HG02885 (cell line): ENCODE measurements at regions not wholly inside any gene's neighbourhood (a gene's known extent, or its start where the extent isn't known, plus 50 kb on each side); places are given as distances from the start of the nearest gene placed in this dataset.
"Not testable (repeated sequence)": the region's sequence is repeated elsewhere in the genome, so short reads cannot be mapped to it uniquely, and the experiment has no call there.

Experiments
- ATAC-seq: cut with Tn5 transposase; IDR thresholded peaks from one replicate; pipeline ENCODE4 v1.9.1; 2021; ENCODE audit warnings: mild to moderate bottlenecking; ENCODE audit not compliant: unreplicated experiment, poor library complexity

- ATAC-seq, result peak; percentile 42
Observed at GRCh38 chr10:6838118-6838517, 258.0 kb upstream of the PRKCQ start.

- no peak for ATAC-seq
Observed at GRCh38 chr10:6833458-6834011, 253.5 kb upstream of the PRKCQ start.

- not testable (repeated sequence) for ATAC-seq
Observed at GRCh38 chr10:6830981-6831380, 250.9 kb upstream of the PRKCQ start.

- not testable (repeated sequence) for ATAC-seq
Observed at GRCh38 chr10:6824793-6825192, 244.7 kb upstream of the PRKCQ start.

- ATAC-seq, result no peak
Observed at GRCh38 chr10:6823770-6824169, 243.7 kb upstream of the PRKCQ start.

- ATAC-seq, result no peak
Observed at GRCh38 chr10:6819301-6819700, 239.2 kb upstream of the PRKCQ start.

GRCh38 chr10:6817770-6818169, 237.7 kb upstream of the PRKCQ start:
- no peak for ATAC-seq

GRCh38 chr10:6815346-6815745, 235.3 kb upstream of the PRKCQ start:
- ATAC-seq, result no peak

GRCh38 chr10:6813856-6814255, 233.8 kb upstream of the PRKCQ start:
- ATAC-seq, result no peak

GRCh38 chr10:6813306-6813705, 233.2 kb upstream of the PRKCQ start:
- ATAC-seq, result no peak

GRCh38 chr10:6811153-6811552, 231.1 kb upstream of the PRKCQ start:
- no peak for ATAC-seq

GRCh38 chr10:6803427-6803783, 223.3 kb upstream of the PRKCQ start:
- ATAC-seq, result no peak

- ATAC-seq, result no peak
Observed at GRCh38 chr10:6802759-6803426, 222.8 kb upstream of the PRKCQ start.

GRCh38 chr10:6796231-6796630, 216.2 kb upstream of the PRKCQ start:
- ATAC-seq, result no peak

- no peak for ATAC-seq
Observed at GRCh38 chr10:6795541-6795940, 215.5 kb upstream of the PRKCQ start.

- ATAC-seq, result not testable (repeated sequence)
Observed at GRCh38 chr10:6794841-6795240, 214.8 kb upstream of the PRKCQ start.

- no peak for ATAC-seq
Observed at GRCh38 chr10:6794441-6794840, 214.4 kb upstream of the PRKCQ start.

- ATAC-seq, result no peak
Observed at GRCh38 chr10:6788731-6789130, 208.7 kb upstream of the PRKCQ start.

- no peak for ATAC-seq
Observed at GRCh38 chr10:6788231-6788630, 208.2 kb upstream of the PRKCQ start.

- ATAC-seq, result no peak
Observed at GRCh38 chr10:6787718-6788117, 207.6 kb upstream of the PRKCQ start.

- ATAC-seq, result no peak
Observed at GRCh38 chr10:6787091-6787490, 207.0 kb upstream of the PRKCQ start.

GRCh38 chr10:6786579-6787031, 206.5 kb upstream of the PRKCQ start:
- no peak for ATAC-seq
